HG02759 (cell line): ENCODE measurements at regions not wholly inside any gene's neighbourhood (a gene's known extent, or its start where the extent isn't known, plus 50 kb on each side); places are given as distances from the start of the nearest gene placed in this dataset.
"Not testable (repeated sequence)": the region's sequence is repeated elsewhere in the genome, so short reads cannot be mapped to it uniquely, and the experiment has no call there.

Experiments used
- ATAC-seq: cut with Tn5 transposase; IDR thresholded peaks from one replicate; pipeline ENCODE4 v1.9.1; 2021; ENCODE audit warnings: mild to moderate bottlenecking, moderate library complexity; ENCODE audit not compliant: unreplicated experiment

GRCh38 chr10:34957531-34957930 lies 132.6 kb downstream of the CUL2 start:
- ATAC-seq = no peak

GRCh38 chr10:34956756-34957155 lies 133.4 kb downstream of the CUL2 start:
- ATAC-seq = no peak

DNA sequence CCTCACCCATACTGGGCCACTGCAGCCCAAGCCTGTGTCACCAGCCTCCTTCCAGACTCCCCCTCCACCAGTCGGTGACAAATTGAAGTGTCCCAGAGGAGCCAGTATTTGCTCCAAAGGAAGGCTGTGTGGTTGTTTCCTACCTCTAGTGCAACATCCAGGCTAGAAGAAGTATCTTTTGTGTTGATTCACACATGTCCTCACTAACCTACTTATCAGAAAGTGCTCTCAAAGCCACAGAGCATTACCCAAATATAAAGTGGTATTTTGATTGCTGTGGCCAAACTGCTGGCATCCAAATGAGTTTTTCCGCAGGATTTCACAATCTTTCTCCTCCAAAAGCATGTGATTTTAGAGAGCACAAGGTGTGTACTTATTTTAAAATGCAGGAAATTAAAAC lies 134.8 kb downstream of the CUL2 start:
- no peak for ATAC-seq

GRCh38 chr10:34954142-34954541 lies 136.0 kb downstream of the CUL2 start:
- ATAC-seq = no peak

DNA sequence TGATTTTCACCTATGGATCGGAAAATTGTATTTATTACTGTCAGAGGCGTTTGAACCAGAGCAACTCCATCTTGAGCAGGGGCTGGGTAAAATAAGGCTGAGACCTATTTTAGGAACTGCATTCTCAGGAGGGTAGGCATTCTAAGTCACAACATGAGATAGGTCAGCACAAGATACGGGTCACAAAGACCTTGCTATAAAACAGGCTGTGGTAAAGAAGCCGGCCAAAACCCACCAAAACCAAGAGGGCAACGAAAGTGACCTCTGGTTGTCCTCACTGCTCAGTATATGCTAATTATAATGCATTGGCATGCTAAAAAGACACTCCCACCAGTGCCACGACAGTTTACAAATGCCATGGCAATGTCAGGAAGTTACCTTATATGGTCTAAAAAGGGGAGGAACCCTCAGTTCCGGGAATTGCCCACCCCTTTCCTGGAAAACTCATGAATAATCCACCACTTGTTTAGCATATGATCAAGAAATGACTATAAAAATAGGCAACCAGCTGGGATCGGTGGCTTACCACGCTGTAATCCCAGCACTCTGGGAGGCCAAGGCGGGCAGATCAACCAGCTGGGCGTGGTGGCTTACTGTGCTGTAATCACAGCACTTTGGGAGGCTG lies 136.3 kb upstream of the PARD3 start:
- ATAC-seq = not testable (repeated sequence)

GRCh38 chr10:34945951-34946522 lies 130.9 kb upstream of the PARD3 start:
- ATAC-seq = not testable (repeated sequence)

- ATAC-seq = no peak
These were observed 126.6 kb upstream of the PARD3 start for GRCh38 chr10:34941471-34942357.

GRCh38 chr10:34940436-34940835 lies 125.3 kb upstream of the PARD3 start:
- no peak for ATAC-seq

GRCh38 chr10:34938399-34938670 lies 123.2 kb upstream of the PARD3 start:
- no peak for ATAC-seq

GRCh38 chr10:34937643-34938398 lies 122.7 kb upstream of the PARD3 start:
- not testable (repeated sequence) for ATAC-seq

- ATAC-seq = no peak
These were observed 121.0 kb upstream of the PARD3 start for GRCh38 chr10:34936061-34936460.

DNA sequence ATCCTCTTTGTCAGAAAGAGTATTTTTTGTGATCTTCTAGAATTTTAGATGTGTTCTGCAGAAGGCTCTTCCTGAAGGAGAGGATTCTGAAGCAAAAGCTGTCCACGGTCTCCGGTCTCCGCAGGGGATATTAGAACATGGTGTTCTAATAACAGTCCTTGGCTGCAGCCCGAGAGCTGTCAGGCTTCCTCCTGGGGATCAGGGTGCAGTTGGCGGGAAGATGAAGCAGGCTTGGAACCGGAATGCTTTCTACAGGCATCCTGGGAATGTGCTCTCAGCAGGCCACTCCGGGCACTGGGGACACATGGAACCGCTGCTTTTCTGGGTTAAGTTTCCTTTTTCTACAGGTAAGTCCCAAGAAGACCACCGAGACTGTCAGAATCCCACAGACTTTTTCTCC lies 118.6 kb upstream of the PARD3 start:
- ATAC-seq = no peak

- no peak for ATAC-seq
These were observed 117.1 kb upstream of the PARD3 start for GRCh38 chr10:34932235-34932634.

GRCh38 chr10:34931216-34931615 lies 116.1 kb upstream of the PARD3 start:
- no peak for ATAC-seq

GRCh38 chr10:34922138-34922537 lies 107.0 kb upstream of the PARD3 start:
- no peak for ATAC-seq

DNA sequence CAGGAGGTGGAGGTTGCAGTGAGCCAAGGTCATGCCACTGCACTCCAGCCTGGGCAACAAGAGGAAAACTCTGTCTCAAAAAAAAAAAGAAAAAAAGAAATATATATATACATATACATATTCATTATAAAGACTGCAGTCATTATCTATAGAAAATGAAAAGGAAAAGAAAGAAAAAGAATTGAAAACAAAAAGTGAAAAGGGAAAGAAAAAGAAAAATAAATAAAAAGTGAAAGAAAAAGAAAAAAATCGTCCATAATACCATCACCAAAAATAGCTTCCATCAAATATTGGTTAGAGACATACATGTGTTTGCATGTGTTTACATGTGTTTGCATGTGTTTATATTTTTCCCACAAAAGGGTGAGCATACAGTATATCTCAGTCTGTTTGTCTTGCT lies 105.5 kb upstream of the PARD3 start:
- ATAC-seq = no peak

DNA sequence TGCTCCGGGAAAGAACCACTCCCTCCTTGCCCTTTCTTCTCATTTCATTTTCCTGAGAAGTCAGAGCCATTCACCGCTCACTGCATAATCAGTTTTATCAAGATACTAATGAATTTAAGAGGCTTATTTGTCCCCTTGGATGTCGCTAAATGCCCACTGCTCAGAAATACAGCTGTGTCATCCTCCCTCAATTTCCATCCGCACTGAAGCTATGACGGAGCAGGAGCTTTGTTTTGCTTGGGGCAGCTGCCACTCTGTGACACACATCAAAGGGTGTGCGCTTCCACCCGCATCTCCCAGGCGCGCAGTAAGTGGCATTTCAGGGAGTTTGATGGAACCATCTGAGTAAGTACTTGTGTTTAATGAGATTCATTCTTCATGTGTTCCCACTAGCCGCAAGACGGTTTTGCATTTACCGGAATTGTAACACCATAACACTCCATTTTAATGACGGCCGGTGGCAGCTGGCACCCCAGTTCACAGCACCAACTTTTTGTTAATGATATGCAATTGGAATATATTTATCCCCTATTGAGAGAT lies 103.8 kb upstream of the PARD3 start:
- no peak for ATAC-seq

- ATAC-seq = no peak
These were observed 103.1 kb upstream of the PARD3 start for GRCh38 chr10:34918060-34918775.

- no peak for ATAC-seq
These were observed 101.2 kb upstream of the PARD3 start for GRCh38 chr10:34916314-34916713.

DNA sequence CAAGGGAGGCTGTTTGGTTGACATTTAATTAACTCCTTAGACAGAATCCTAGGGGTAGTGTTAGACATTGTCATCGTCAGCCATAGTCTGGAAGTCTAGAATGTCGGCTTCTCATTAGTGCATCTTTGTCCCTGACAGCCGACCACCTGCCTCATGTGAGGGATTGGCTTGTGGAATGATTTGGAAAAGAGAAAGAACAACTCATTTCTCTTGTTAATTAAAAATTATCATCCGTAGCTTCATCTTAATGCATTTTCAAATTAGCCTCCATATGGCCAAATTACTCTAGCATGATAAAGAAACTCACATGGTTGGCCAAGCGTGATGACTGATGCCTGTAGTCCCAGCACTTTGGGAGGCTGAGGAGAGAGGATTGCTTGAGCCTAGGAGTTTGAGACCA lies 97.7 kb upstream of the PARD3 start:
- no peak for ATAC-seq
